ENCODE measurements at regions not wholly inside any gene's neighbourhood (a gene's known extent, or its start where the extent isn't known, plus 50 kb on each side); places are given as distances from the start of the nearest gene placed in this dataset.

DNA sequence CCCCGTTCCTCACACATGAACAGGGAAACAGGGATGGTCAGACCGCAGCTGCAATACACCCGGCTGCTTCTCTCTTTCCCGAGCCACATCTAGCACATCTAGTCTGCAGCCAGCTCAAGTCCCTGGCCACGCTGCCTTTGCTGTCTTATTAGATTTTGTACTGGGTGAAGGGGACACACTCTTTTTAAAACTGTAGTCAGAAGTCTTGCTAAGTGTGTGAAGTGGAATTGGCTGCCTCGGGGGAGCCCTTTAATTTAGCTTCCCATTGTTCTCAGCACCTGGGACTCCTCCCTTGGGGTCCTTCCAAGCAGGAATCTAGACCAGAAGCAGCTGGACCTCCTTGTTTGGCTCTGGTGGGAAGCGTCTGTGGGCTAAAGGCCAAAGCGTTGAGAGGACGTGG is 420.0 kb downstream of the CTTN start:
- DNase-seq (ENCODE audit: low spot score), result no peak
- ChIA-PET CTCF (ENCODE audit: low intra/inter-chr PET ratio, low total read pairs) (no interaction called here), POLR2A (no interaction called here)
- Histone ChIP-seq H4K20me1 (ENCODE audit: insufficient read depth, low read length) (peaks cover 21% of the 10 kb centered on the region), H3K36me3 (replicated peaks in 1 of 2; ENCODE audit: control insufficient read depth in 1 of 2, insufficient read depth in 2 of 2, low read length in 2 of 2) (peaks cover 15 to 41% of the 10 kb centered on the region in 2 experiments; a peak in 4 of 5 replicates), H3K79me2 (ENCODE audit: insufficient read depth, low read length) (no peaks in the 10 kb centered on the region), H3K27me3 (ENCODE audit: control insufficient read depth in 1 of 2, insufficient read depth in 2 of 2, low read length in 2 of 2) (no peaks in the 10 kb centered on the region), H3K4me2 (ENCODE audit: low read depth, low read length) (no peak overlapping the region), H3K27ac (ENCODE audit: extremely low read length, insufficient read depth, low read length) (no peak overlapping the region), H2AFZ (ENCODE audit: low read length) (no peak overlapping the region), H3K9me3 (ENCODE audit: low read length) (no peaks in the 10 kb centered on the region), H3K4me3 (replicated peaks in 1 of 3; ENCODE audit: insufficient read depth in 1 of 3, low read depth in 2 of 3, low read length in 3 of 3) (no peak overlapping the region), H3K9ac (ENCODE audit: insufficient read depth, low read depth, low read length) (no peak overlapping the region), H3K4me1 (ENCODE audit: insufficient read depth, low read length) (no peaks in the 10 kb centered on the region)
- TF ChIP-seq, protein P1, sequence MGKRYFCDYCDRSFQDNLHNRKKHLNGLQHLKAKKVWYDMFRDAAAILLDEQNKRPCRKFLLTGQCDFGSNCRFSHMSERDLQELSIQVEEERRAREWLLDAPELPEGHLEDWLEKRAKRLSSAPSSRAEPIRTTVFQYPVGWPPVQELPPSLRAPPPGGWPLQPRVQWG (CRISPR knock-in tag; IDR thresholded peaks at IDR 0.05; ENCODE audit: borderline replicate concordance, low read depth), result no peak
- no peak for TF ChIP-seq U2AF1 (optimal IDR thresholded peaks at IDR 0.05; ENCODE audit: low read depth, low read length)
- no peak for TF ChIP-seq ISL2 (CRISPR knock-in tag; IDR thresholded peaks at IDR 0.05)
- no peak for TF ChIP-seq ZSCAN20 (CRISPR knock-in tag; IDR thresholded peaks at IDR 0.05; ENCODE audit: borderline replicate concordance)
- TF ChIP-seq TAF1 (CRISPR knock-in tag; IDR thresholded peaks at IDR 0.05), result no peak
- FAIRE-seq, result no peak
- no peak for ATAC-seq
- intact Hi-C loops (cut with micrococcal nuclease; ENCODE audit: unreplicated experiment), result loop anchor here (5.0 kb wide), 1 partner anchor 554 kb away; no protein-coding TSS in a partner anchor
- WGBS (ENCODE audit: low lambda C conversion rate), result 95% methylated on average over 6 of the region's 9 CpGs
- BruUV-seq (replicated peaks), result no TSS peak
- in situ Hi-C loops (cut with HindIII; ENCODE audit: extremely low pct_ligation_motif_present, low pct_unique_long_range_greater_than_20kb), result no loop called here

DNA sequence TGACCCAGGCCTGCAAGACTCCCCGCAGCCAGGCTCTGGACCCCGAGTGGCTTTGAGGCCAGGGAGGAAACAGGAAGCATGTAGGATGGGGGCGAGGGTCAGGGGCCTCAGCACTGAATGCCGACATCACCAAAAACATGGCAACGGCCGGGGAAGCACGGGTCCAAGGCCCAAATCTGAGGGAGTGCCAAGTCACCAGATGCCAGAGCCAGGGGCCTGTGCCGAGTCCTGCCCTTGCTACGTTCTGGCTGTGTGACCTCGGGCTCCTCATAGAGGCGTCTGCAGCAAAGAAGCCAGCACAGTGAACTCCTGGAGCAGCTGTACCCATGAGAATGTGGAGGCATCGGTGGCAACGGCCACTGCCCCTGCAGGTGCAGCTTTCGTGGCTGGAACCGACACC is 420.7 kb downstream of the CTTN start:
- no peak overlapping the region for H3K4me2 ChIP-seq (ENCODE audit: low read depth, low read length)
- FAIRE-seq, result no peak
- no peaks in the 10 kb centered on the region for H3K79me2 ChIP-seq (ENCODE audit: insufficient read depth, low read length)
- ATAC-seq, result no peak
- no peak for DNase-seq (ENCODE audit: low spot score)
- peaks cover 10 to 43% of the 10 kb centered on the region in 2 experiments; a peak in 4 of 5 replicates for H3K36me3 ChIP-seq (replicated peaks in 1 of 2; ENCODE audit: control insufficient read depth in 1 of 2, insufficient read depth in 2 of 2, low read length in 2 of 2)
- peaks cover 21% of the 10 kb centered on the region for H4K20me1 ChIP-seq (ENCODE audit: insufficient read depth, low read length)
- H3K4me3 ChIP-seq (replicated peaks in 1 of 3; ENCODE audit: insufficient read depth in 1 of 3, low read depth in 2 of 3, low read length in 3 of 3), result no peak overlapping the region
- no peaks in the 10 kb centered on the region for H3K4me1 ChIP-seq (ENCODE audit: insufficient read depth, low read length)
- no TSS peak for BruUV-seq (replicated peaks)
- in situ Hi-C loops (cut with HindIII; ENCODE audit: extremely low pct_ligation_motif_present, low pct_unique_long_range_greater_than_20kb), result no loop called here
- no peak overlapping the region for H2AFZ ChIP-seq (ENCODE audit: low read length)
- no peaks in the 10 kb centered on the region for H3K9me3 ChIP-seq (ENCODE audit: low read length)
- H3K27ac ChIP-seq (ENCODE audit: extremely low read length, insufficient read depth, low read length), result no peak overlapping the region
- WGBS (ENCODE audit: low lambda C conversion rate), result 76% methylated on average over 5 of the region's 15 CpGs
- CTCF ChIA-PET (ENCODE audit: low intra/inter-chr PET ratio, low total read pairs), result no interaction called here
- POLR2A ChIA-PET, result no interaction called here
- intact Hi-C loops (cut with micrococcal nuclease; ENCODE audit: unreplicated experiment), result loop anchor here (5.0 kb wide), 1 partner anchor 553 kb away; no protein-coding TSS in a partner anchor
- no peak overlapping the region for H3K9ac ChIP-seq (ENCODE audit: insufficient read depth, low read depth, low read length)
- H3K27me3 ChIP-seq (ENCODE audit: control insufficient read depth in 1 of 2, insufficient read depth in 2 of 2, low read length in 2 of 2), result no peaks in the 10 kb centered on the region
- TF ChIP-seq SRSF9 (IDR thresholded peaks at IDR 0.05; ENCODE audit: borderline replicate concordance, insufficient read depth, low read depth, low read length, poor library complexity, severe bottlenecking) (no peak), SMYD3 (CRISPR knock-in tag; IDR thresholded peaks at IDR 0.05) (no peak), TEAD2 (CRISPR knock-in tag; IDR thresholded peaks at IDR 0.05) (no peak)
- TF ChIP-seq, protein P2, sequence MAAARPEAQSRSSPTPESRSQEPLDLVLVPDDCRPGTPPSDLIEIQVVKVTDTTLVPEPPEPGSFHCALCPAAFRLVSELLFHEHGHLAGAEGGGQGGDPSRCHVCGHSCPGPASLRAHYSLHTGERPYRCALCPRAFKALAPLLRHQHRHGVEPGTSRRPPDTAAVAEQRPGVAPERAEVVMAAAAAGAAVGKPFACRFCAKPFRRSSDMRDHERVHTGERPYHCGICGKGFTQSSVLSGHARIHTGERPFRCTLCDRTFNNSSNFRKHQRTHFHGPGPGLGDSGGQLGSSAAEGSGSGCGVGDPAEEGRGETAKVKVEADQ (CRISPR knock-in tag; IDR thresholded peaks at IDR 0.05; ENCODE audit: borderline replicate concordance), result no peak
- TF ChIP-seq, protein P3, sequence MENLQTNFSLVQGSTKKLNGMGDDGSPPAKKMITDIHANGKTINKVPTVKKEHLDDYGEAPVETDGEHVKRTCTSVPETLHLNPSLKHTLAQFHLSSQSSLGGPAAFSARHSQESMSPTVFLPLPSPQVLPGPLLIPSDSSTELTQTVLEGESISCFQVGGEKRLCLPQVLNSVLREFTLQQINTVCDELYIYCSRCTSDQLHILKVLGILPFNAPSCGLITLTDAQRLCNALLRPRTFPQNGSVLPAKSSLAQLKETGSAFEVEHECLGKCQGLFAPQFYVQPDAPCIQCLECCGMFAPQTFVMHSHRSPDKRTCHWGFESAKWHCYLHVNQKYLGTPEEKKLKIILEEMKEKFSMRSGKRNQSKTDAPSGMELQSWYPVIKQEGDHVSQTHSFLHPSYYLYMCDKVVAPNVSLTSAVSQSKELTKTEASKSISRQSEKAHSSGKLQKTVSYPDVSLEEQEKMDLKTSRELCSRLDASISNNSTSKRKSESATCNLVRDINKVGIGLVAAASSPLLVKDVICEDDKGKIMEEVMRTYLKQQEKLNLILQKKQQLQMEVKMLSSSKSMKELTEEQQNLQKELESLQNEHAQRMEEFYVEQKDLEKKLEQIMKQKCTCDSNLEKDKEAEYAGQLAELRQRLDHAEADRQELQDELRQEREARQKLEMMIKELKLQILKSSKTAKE (CRISPR knock-in tag; IDR thresholded peaks at IDR 0.05; ENCODE audit: borderline replicate concordance), result no peak
- TF ChIP-seq, protein P4, sequence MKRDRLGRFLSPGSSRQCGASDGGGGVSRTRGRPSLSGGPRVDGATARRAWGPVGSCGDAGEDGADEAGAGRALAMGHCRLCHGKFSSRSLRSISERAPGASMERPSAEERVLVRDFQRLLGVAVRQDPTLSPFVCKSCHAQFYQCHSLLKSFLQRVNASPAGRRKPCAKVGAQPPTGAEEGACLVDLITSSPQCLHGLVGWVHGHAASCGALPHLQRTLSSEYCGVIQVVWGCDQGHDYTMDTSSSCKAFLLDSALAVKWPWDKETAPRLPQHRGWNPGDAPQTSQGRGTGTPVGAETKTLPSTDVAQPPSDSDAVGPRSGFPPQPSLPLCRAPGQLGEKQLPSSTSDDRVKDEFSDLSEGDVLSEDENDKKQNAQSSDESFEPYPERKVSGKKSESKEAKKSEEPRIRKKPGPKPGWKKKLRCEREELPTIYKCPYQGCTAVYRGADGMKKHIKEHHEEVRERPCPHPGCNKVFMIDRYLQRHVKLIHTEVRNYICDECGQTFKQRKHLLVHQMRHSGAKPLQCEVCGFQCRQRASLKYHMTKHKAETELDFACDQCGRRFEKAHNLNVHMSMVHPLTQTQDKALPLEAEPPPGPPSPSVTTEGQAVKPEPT (CRISPR knock-in tag; IDR thresholded peaks at IDR 0.05; ENCODE audit: low read depth), result no peak
- TF ChIP-seq, protein P5, sequence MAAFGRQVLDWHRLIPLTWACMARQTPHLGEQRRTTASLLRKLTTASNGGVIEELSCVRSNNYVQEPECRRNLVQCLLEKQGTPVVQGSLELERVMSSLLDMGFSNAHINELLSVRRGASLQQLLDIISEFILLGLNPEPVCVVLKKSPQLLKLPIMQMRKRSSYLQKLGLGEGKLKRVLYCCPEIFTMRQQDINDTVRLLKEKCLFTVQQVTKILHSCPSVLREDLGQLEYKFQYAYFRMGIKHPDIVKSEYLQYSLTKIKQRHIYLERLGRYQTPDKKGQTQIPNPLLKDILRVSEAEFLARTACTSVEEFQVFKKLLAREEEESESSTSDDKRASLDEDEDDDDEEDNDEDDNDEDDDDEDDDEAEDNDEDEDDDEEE (CRISPR knock-in tag; IDR thresholded peaks at IDR 0.05), result no peak
